T-cell (primary cell): ENCODE measurements at regions not wholly inside any gene's neighbourhood (a gene's known extent, or its start where the extent isn't known, plus 50 kb on each side); places are given as distances from the start of the nearest gene placed in this dataset.
"Not testable (repeated sequence)": the region's sequence is repeated elsewhere in the genome, so short reads cannot be mapped to it uniquely, and the experiment has no call there.

ENCODE experiments used
- ATAC-seq, 4 experiments: fragments of 200-7000 bp in 3 of 4; fragments of 150-1000 bp in 1 of 4; cut with Tn5 transposase; replicated peaks in 1 of 4; 1 replicate in 3 of 4; 2 replicates in 1 of 4; pipeline ENCODE4 v1.10.0; 2021; ENCODE audit warnings: moderate library complexity in 3 of 4, mild to moderate bottlenecking in 2 of 4, moderate number of reproducible peaks in 1 of 4
- CTCF ChIA-PET, 2 donors: fragments of 300-600 bp; sonication (Branson Sonifier 250); formaldehyde crosslinking; loops; one replicate each; lab custom pipeline; 2022; ENCODE audit warnings: antibody characterized with exemption in 2 of 2; lab: Charles Lee
- POLR2A ChIA-PET, 2 donors: fragments of 300-600 bp; sonication (Branson Sonifier 250); formaldehyde crosslinking; loops; one replicate each; lab custom pipeline; 2022; ENCODE audit warnings: antibody characterized with exemption in 2 of 2; lab: Charles Lee
- DNase-seq, 35 experiments: peaks; one replicate each; pipeline versions ENCODE4 v3.0.0 to v3.0.0-alpha.2; 2013 to 2023
- H3K27ac ChIP-seq: one replicate; pipeline ENCODE4 v1.5.1; 2013; ENCODE audit warnings: low read length
- H3K27me3 ChIP-seq, 2 experiments: replicated peaks in 1 of 2; 1 replicate in 1 of 2; 2 replicates in 1 of 2; pipeline versions ENCODE4 v1.6.1 to v1.7.0; 2013; ENCODE audit warnings: low read length in 1 of 2, mixed read lengths in 1 of 2; ENCODE audit not compliant: control insufficient read depth in 2 of 2, insufficient read depth in 2 of 2; ENCODE audit errors: extremely low read depth in 1 of 2
- H3K36me3 ChIP-seq, 2 donors: 1 replicate in 1 of 2; 2 replicates in 1 of 2; pipeline versions ENCODE4 v1.6.1 to v1.7.0; 2013; ENCODE audit warnings: low read length in 1 of 2; ENCODE audit not compliant: control insufficient read depth in 2 of 2, insufficient read depth in 1 of 2; ENCODE audit errors: extremely low read depth in 1 of 2
- H3K4me1 ChIP-seq, 2 experiments: 1 replicate in 1 of 2; 2 replicates in 1 of 2; pipeline versions ENCODE4 v1.6.1 to v1.7.0; 2013; ENCODE audit warnings: low read length in 2 of 2, mixed read lengths in 1 of 2; ENCODE audit not compliant: insufficient read depth in 2 of 2, control insufficient read depth in 1 of 2; ENCODE audit errors: extremely low read depth in 1 of 2
- H3K4me3 ChIP-seq, 2 donors: 1 replicate in 1 of 2; 2 replicates in 1 of 2; pipeline versions ENCODE4 v1.5.1 to v1.7.0; 2013; ENCODE audit warnings: mild to moderate bottlenecking in 2 of 2, low read length in 1 of 2, moderate library complexity in 1 of 2; ENCODE audit not compliant: control insufficient read depth in 1 of 2; ENCODE audit errors: extremely low read depth in 1 of 2
- H3K9me3 ChIP-seq: 2 replicates; pipeline ENCODE4 v1.7.0; 2013
- H3K27ac Mint-ChIP-seq, 2 donors: one replicate each; pipeline ENCODE4 v1.8.0; 2020 to 2021; ENCODE audit warnings: mild to moderate bottlenecking in 2 of 2, mixed read lengths in 2 of 2
- H3K27me3 Mint-ChIP-seq, 2 donors: one replicate each; pipeline ENCODE4 v1.8.0; 2021 to 2022; ENCODE audit warnings: mixed read lengths in 2 of 2
- H3K36me3 Mint-ChIP-seq: one replicate; pipeline ENCODE4 v1.8.0; 2021; ENCODE audit warnings: mixed read lengths
- H3K4me1 Mint-ChIP-seq, 3 donors: one replicate each; pipeline ENCODE4 v1.8.0; 2020 to 2022; ENCODE audit warnings: mixed read lengths in 3 of 3, mild to moderate bottlenecking in 1 of 3
- H3K4me3 Mint-ChIP-seq, 3 donors: one replicate each; pipeline ENCODE4 v1.8.0; 2020 to 2022; ENCODE audit warnings: mild to moderate bottlenecking in 3 of 3, mixed read lengths in 3 of 3, moderate library complexity in 3 of 3
- H3K9me3 Mint-ChIP-seq, 3 donors: one replicate each; pipeline ENCODE4 v1.8.0; 2020 to 2022; ENCODE audit warnings: mixed read lengths in 3 of 3
- WGBS: methylation state at CpG from one replicate; pipeline ENCODE4 v1.1.5; 2013; ENCODE audit warnings: missing lambda C conversion rate; ENCODE audit not compliant: insufficient coverage; 5-methylcytosine and 5-hydroxymethylcytosine counted together

DNA sequence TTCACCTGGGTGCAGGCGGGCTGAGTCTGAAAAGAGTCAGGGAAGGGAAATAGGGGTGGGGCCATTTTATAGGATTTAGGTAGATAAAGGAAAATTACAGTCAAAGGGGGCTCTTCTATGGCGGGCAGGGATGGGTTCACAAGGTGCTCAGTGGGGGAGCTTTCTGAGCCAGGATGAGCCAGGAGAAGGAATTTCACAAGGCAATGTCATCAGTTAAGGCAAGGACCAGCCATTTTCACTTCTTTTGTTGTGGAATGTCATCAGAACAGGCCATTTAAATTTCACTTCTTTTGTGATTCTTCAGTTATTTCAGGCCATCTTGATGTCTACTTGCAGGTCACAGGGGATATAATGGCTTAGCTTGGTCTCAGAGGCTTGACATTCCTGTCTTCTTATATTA lies 66.4 kb downstream of the PPIAL4A start:
- H3K4me3 Mint-ChIP-seq, POLR2A ChIA-PET, CTCF ChIA-PET, ATAC-seq, H3K27ac ChIP-seq, H3K36me3 ChIP-seq, DNase-seq, H3K27me3 Mint-ChIP-seq, H3K4me1 ChIP-seq, H3K9me3 Mint-ChIP-seq, H3K4me3 ChIP-seq, H3K27me3 ChIP-seq, H3K9me3 ChIP-seq: not testable (repeated sequence)
- H3K4me1 Mint-ChIP-seq: peaks cover 2 to 11% (median 7%) of the 10 kb centered on the region in 3 donors
- H3K27ac Mint-ChIP-seq: peak overlapping the region in 1 of 2 donors; percentile 57
- WGBS: 29% methylated on average over 1 of the region's 2 CpGs
- H3K36me3 Mint-ChIP-seq: peaks cover 14% of the 10 kb centered on the region

DNA sequence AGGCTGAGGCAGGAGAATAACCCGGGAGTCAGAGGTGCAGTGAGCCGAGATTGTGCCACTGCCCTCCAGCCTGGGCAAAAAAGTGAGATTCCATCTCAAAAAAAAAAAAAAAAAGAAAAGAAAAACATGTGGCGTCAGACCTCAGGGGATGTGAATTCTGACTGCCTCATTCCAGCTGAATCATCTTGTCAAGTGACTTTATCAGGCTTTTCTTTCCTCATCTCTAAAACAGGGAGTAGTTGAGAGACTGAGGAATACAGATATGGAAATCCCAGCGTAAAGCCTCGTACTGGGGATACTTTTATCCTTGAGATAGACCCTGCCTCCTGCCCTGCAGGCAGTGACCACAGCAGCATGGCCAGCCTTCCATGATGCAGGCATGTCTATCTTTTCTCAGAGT lies 76.4 kb downstream of the PPIAL4A start:
- H3K4me1 Mint-ChIP-seq, H3K4me3 ChIP-seq, H3K4me3 Mint-ChIP-seq, POLR2A ChIA-PET, H3K36me3 Mint-ChIP-seq, H3K9me3 Mint-ChIP-seq, H3K27me3 Mint-ChIP-seq, H3K27ac ChIP-seq, H3K27me3 ChIP-seq, H3K9me3 ChIP-seq, H3K36me3 ChIP-seq, CTCF ChIA-PET, H3K4me1 ChIP-seq, ATAC-seq, DNase-seq, H3K27ac Mint-ChIP-seq: not testable (repeated sequence)
- WGBS: no CpG with 5 or more reads among the region's 5 CpGs

DNA sequence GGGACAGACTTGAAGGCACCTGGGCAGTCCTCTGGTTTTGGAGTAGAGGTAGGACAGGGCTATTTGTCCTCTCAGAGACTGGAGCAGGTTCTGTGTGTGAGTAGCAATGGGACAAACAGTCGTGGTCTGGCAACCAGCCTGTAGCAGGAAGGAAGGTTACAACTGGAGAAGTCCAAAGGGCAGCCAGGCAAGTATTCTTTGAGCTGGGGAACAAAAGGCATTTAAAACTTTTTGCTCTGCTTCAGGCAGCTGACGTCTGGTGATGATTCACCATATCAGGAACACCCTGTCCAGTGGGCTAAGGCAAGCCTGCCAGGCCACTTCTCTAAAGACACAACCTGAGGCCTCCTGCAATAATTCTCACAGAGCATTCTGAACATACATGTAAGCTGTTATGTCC lies 83.3 kb downstream of the PPIAL4A start:
- H3K4me3 ChIP-seq, POLR2A ChIA-PET, H3K4me1 Mint-ChIP-seq, H3K4me1 ChIP-seq, H3K36me3 Mint-ChIP-seq, CTCF ChIA-PET, H3K36me3 ChIP-seq, H3K27me3 ChIP-seq, H3K27ac Mint-ChIP-seq, H3K9me3 ChIP-seq, H3K27me3 Mint-ChIP-seq, DNase-seq, ATAC-seq, H3K27ac ChIP-seq, H3K9me3 Mint-ChIP-seq, H3K4me3 Mint-ChIP-seq: not testable (repeated sequence)
- 80% methylated on average over 1 of the region's 2 CpGs for WGBS

DNA sequence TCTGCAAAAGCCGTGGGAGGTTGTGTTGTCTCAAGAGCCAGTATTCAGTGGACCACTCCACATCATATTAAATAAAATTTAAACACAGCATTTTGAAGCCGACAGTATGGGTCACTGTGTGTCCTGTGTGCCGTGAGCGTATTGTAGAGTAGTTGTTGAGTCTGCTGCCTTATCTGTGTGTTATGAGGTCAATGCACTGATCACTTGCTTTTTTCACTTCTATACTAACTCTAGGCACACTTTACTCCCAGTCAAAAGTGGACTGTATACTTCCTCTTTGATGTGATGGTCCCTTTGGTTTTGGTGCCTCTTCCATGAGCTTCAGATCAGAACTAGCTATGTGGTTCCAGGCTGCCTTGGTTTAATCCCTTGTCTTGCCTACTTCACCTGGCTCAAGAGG lies 84.3 kb downstream of the PPIAL4A start:
- H3K27me3 ChIP-seq, H3K9me3 Mint-ChIP-seq, H3K27ac Mint-ChIP-seq, DNase-seq, ATAC-seq, H3K36me3 Mint-ChIP-seq, H3K4me1 Mint-ChIP-seq, H3K4me3 ChIP-seq, H3K27me3 Mint-ChIP-seq, H3K4me1 ChIP-seq, H3K27ac ChIP-seq, CTCF ChIA-PET, POLR2A ChIA-PET, H3K36me3 ChIP-seq, H3K9me3 ChIP-seq, H3K4me3 Mint-ChIP-seq: not testable (repeated sequence)
- no CpG with 5 or more reads among the region's 4 CpGs for WGBS

DNA sequence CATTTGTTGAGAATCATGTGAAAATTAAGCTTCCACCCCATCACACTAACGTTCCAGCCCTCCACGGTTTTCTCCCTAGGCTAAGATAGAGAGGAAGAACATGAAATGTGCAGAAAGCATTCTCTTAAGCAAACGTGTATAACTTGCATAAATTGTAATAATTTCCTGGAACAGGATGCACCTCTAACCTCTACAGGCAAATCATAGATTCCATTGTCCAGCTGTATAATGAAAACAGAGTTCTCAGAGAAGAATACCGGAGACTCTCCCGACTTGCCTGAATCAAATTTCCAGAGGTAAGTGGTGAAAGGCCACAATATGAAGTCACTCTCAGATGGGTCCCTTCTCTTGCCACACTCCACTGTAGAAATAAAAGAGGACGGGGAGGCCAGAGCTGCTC lies 87.7 kb downstream of the PPIAL4A start:
- H3K4me1 ChIP-seq, CTCF ChIA-PET, H3K36me3 ChIP-seq, H3K9me3 Mint-ChIP-seq, H3K4me1 Mint-ChIP-seq, H3K4me3 Mint-ChIP-seq, H3K36me3 Mint-ChIP-seq, H3K4me3 ChIP-seq, ATAC-seq, H3K9me3 ChIP-seq, DNase-seq, POLR2A ChIA-PET, H3K27ac Mint-ChIP-seq, H3K27me3 Mint-ChIP-seq, H3K27ac ChIP-seq, H3K27me3 ChIP-seq: not testable (repeated sequence)
- no CpG with 5 or more reads among the region's 6 CpGs for WGBS

DNA sequence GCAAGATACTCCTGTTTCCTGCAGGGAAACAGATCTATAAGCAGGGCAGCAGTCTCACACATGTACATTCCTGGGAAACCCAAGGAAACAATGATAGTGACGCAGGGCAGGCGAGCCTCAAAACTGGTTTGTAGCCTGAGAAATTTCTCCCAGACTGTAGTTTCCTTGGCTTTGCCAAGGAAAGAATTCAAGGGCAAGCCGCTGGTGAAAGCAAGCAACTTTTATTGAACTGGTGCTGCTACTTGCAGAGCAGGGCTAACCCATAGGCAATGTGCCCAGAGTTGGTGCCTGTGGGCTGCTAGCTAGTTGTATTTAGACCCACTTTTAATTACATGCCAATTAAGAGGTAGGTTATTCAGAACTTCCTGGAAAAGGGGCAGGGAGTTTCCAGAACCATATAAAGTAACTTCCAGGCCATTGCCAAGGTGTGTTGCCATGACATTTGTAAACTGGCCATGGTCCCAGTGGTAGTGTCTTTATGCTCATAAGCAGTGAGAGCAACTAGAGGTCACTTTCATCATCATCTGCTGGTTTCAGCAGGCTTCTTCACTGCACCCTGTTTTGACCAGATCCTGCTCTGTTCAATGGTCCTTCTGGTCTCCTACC lies 92.0 kb downstream of the PPIAL4A start:
- H3K9me3 Mint-ChIP-seq, H3K4me1 Mint-ChIP-seq, H3K27me3 ChIP-seq, H3K4me1 ChIP-seq, H3K4me3 ChIP-seq, POLR2A ChIA-PET, CTCF ChIA-PET, DNase-seq, H3K27ac Mint-ChIP-seq, H3K36me3 ChIP-seq, H3K9me3 ChIP-seq, ATAC-seq, H3K27me3 Mint-ChIP-seq, H3K36me3 Mint-ChIP-seq, H3K4me3 Mint-ChIP-seq, H3K27ac ChIP-seq: not testable (repeated sequence)
- 70% methylated on average over 2 of the region's 3 CpGs for WGBS

DNA sequence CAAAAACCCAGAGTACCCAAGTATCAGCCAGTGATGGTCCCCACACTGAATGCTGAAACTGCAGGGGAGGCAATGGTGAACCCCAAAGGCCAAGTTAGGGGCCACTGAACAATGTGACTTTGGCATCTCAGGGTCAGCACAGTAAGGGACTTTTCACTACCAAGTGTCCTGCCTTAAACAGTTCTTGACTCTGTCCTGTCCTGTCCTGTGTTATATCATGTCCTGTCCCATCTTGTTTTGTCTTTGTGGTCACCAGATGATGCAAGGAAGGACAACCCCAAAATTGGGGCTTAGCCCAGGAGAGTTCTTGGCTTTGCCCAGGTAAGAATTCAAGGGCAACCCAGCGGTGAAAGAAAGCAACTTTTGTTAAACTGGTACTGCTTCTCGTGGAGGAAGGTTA lies 105.0 kb downstream of the PPIAL4A start:
- H3K4me3 ChIP-seq, H3K9me3 ChIP-seq, H3K27ac Mint-ChIP-seq, H3K9me3 Mint-ChIP-seq, H3K4me3 Mint-ChIP-seq, DNase-seq, H3K36me3 Mint-ChIP-seq, CTCF ChIA-PET, H3K27me3 Mint-ChIP-seq, H3K36me3 ChIP-seq, H3K4me1 Mint-ChIP-seq, H3K27me3 ChIP-seq, H3K4me1 ChIP-seq, H3K27ac ChIP-seq, POLR2A ChIA-PET: not testable (repeated sequence)
- no CpG with 5 or more reads among the region's 2 CpGs for WGBS
- peak in 2 of 4 experiments; percentile 24 to 33 for ATAC-seq
